Fibroblast of skin of scalp (primary cell): ENCODE measurements at regions not wholly inside any gene's neighbourhood (a gene's known extent, or its start where the extent isn't known, plus 50 kb on each side); places are given as distances from the start of the nearest gene placed in this dataset.
A peak's percentile ranks its signal among the peaks of the same experiment; 100 is the strongest.

Experiments used
- DNase-seq: peaks from one replicate; pipeline ENCODE4 v3.0.0-alpha.2; 2013

DNA sequence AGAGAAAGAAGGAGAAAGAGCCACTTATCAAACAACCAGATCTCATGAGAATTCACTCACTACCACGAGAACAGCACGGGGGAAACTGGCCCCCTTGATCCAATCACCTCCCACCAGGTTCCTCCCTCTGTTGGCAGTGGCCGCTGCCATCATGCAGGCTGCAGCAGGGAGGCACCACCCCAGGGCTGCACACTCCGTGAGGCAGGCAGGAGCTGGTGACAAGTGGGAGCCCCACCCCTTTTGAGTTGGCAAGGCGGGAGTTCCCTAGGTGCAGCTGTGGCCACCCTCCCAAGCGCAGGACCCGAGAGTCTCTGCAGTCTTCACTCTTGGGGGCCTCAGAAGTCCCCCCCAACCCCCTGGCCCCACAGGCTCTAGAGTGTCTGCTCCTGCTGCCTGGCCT is 83.9 kb upstream of the GJB5 start:
- DNase-seq = no peak

DNA sequence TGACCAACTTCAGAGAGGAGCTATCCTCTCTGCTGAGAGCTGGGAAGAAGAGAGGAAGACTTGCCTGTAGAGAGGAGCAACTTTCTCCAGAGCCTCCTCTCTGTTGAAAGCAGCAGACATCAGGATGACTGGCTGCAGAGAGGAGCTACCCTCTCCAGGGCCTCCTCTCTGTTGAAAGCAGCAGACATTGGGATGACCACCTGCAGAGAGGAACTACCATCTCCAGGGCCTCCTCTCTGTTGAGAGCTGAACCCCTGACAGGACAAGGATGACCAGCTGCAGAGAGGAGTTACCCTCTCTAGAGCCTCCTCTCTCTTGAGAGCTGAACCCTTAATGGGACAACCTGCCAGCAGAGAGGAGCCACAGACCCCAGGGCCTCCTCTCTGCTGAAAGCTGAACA is 83.0 kb upstream of the GJB5 start:
- no peak for DNase-seq

DNA sequence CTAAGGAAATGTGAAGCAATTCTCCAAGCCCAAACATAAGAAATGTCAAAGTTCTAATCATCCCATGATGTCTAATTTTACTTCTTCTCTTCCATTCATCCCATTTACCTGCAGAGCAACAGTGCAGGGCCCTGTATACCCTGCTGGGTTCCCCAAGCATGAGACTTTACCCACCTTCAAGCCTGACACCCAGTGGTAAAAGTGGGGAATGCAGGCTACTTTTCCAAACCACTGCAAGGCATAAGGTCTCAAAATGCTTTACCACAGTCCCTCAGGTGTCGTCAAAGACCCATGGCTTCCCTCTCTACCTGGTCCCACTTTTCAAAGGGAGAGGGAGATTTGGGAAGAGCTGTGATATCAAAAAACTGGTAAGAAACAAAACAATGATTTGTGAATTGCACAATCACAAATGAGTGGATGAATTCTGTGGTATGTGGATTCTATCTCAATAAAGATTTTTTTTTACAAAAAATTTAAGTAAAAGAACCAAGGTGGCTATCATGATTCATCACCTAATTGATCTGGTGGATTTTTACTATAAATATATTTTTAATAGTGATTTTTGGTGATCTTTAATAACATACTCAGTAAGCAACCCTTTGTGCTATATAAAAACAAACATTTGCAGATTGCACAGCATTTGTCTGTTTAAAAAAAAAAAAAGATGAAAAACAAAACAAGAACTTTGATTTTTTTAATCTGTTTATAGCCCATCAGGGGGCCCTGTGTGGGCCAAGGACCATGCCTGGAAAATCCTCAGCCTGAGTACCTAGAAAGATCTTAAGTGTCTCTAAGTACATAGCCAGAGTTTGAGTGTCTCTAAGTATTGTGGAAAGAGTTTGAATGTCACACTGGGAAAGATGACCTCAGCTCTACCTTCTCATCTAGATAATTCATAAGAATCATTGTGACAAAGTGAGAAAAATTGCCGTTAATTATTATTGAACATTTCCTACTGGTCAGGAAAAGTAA is 73.1 kb upstream of the GJB5 start:
- peak; percentile 41 for DNase-seq

GRCh38 chr1:34682452-34683223 is 72.2 kb upstream of the GJB5 start:
- no peak for DNase-seq

- no peak for DNase-seq
Measured at GRCh38 chr1:34683616-34684015, 71.2 kb upstream of the GJB5 start.

- DNase-seq = no peak
Measured at GRCh38 chr1:34684266-34684665, 70.6 kb upstream of the GJB5 start.

DNA sequence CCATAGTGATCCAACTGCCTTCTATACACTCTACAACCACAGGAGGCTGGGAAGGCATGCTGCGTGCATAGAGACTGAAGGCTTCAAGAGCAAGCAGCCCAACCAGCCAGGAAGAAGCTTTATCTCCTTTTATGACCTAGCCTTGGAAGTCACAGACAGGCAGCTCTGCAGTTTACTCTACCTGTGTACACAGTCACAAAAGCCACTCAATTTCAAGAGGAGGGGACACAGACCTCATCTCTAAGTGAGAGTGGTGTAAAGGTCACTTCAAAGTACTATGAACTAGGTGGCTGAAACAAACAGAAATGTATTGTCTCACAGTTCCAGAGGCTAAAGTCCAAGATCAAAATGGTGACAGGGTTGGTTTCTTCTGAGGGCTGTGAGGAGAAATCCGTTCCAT is 69.6 kb upstream of the GJB5 start:
- no peak for DNase-seq

DNA sequence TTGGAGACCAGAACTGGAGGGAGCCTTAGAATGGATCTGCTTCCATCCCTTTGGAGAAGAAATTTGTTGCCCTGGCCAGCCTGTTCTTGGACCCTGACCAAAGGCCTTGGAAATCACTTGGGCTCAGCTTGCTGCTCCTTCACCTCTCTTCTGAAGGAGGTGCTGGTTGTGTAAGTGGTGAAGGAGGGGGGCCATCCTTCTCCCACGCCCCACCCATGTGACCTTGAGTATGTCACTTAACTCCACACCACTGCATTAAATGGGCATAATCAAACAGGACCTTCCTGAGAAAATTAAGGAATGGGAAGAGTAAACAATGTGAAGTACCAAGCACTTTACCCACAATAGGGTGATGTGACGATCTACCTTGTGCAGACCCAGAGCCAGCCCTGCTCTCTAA is 68.3 kb upstream of the GJB5 start:
- no peak for DNase-seq

DNA sequence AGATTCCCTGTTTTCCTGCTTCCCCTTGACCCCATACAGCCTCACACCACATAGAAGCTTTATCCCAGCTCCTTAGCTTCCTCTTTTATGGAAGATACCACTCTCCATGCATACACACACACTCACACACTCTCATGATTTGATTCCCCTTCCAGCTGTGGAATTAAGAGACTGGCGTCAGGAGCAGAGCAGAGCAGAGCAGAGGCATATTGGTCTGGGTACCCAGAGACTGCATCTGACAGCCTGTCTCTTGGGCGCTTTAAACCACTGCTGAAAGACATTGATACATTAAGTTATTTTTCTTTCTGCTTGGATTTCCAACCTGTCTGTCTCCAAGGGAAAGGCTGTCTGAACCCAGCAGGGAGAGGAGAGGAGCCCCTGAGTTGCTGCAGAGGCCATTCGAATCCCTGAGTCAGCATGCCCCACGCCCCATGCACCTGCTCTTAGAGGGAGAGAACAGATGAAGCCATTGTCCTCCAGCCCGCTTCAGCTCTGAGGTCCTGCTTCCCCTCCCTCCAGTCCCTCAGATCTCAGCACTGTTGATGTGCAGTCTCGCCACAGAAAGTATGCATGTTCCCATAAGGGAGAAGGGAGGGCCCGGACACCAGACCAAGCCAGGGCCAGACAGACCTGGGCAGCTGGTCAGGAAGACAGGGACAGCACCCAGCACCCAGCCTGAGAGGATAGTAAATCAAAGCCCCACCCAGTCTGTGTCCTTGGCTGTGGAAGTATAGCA is 66.7 kb upstream of the GJB5 start:
- no peak for DNase-seq

- DNase-seq = no peak
Measured at GRCh38 chr1:34690269-34690668, 64.6 kb upstream of the GJB5 start.

DNA sequence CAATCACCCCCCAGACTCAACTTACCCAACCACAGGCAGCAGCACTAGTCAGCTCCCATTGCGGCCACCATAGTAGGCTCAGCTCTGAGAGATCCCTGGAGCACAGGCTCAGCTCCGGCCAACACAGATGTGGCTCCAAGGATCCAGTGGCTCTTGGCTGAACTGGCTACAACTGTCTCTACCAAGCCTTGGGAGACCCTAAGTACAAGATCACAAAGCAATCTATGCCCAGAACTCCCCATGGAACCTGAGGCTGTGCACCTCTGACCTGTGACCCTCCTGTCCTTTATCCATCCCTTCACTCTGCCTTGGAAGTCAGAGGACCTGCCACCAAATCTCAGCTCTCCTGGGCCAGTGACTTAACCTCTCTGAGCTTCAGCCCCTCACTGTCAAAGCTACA is 61.8 kb upstream of the GJB5 start:
- DNase-seq = no peak

DNA sequence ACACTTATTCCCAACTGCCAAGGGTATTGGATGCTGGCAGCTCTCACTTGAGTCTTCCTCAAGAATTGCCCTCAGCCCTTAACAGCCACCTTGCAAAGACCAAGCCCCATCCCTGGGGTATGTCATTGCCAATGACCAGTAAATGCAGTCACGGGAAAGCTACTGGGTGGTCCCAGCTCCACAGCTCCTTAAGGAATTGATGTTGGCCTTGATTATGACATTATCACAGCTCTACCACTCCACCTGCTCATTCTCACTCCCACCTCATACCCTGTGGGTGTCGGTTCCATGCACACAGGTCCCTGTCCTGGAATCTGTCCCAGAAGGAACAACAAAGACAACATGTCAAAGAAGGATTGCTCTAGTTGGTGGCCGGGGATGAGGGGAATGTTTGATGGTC is 60.5 kb upstream of the GJB5 start:
- DNase-seq = no peak

DNA sequence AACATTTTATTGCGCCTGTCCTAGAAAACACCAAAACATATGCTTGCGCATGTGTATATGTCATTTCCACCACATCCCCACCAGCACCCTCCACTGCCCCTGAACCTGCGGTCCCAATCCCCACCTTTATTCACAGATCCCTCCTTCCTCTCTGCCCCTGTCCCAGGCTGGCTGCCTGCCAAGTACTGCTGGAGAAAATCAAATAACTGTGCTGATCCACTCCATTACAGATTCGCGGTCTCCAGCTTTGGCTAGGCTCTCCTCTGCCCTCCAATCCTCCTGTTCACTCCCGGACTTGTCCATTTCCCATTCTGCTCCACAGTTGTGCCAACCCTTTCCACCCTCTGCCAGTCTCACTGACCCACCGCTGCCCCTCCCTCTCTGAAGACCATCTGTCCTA is 59.3 kb upstream of the GJB5 start:
- DNase-seq = no peak

DNA sequence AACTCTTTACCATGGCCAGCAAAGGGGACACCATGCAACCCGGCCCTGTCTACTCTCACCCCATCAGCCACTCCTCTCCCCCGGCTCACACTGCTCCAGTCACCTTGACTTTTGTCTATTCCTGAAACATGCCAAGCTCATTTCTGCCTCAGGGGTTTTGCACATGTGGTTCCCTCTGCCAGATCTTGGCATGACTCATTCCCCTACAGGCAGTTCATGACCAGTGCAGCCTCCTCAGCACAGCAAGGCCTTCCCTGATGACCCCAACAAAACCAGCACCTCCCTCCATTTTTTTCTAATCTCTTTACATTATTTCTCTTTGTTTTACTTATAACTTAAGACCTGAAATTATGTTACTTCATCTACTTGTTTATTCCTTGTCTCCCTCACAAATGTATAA is 58.6 kb upstream of the GJB5 start:
- DNase-seq = peak; percentile 4

DNA sequence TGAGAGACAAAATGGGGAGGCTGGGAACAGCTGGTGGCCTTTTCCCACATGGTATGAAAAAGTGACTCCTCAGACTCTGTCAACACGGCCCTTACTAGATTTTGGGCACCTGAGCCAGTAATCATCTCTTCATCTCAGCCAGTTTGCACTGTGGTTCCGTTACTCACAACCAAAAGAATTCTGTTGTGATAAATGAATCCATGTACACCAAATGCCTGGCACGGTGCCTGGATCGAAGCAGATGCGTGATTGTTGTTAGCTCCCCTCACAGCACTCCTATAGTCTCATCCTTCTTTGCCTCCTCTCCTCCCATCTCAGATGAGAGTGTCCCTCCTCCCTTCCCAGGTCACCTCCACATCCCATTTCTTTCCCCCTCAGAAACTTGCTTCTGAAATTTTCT is 57.9 kb upstream of the GJB5 start:
- no peak for DNase-seq

GRCh38 chr1:34697818-34698217 is 57.0 kb upstream of the GJB5 start:
- DNase-seq = no peak

DNA sequence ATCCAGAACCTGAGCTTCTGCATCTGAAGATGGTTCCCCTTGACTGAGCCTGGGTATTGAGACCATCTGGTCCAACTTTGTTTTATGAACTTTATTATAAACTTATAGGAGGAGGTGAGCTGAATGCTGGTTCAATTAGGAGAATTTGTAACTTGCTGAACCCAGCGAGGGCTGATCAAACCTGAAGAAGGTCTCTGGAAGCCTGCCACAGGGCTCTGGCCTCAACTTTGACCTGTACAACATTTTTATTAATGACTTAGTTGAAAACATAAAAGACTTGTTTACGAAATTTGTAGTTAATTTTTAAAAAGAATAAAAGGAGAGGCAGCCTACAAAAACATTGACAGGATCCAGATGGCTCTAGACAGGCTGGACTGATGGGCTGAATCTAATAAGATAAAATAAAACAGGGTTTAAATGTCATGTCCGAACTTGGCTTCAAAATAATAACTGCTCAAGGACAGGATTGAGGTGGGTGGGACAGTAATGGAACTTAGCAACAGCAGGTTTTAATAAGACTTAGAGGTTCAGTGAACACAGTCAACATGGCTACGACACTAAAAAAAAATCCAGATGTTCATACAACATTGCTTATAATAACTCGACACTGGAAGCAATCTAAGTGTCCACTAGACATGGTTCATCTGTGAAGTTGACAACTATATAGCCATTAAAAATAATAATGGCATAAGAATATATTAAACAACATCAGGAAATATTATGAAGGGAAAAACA is 53.4 kb upstream of the GJB5 start:
- DNase-seq = no peak
